WI38 (cell line): ENCODE measurements at regions not wholly inside any gene's neighbourhood (a gene's known extent, or its start where the extent isn't known, plus 50 kb on each side); places are given as distances from the start of the nearest gene placed in this dataset.

Experiments
- H3K4me3 ChIP-seq: 2 replicates; pipeline ENCODE4 v1.5.1; 2011; ENCODE audit warnings: low read depth, mild to moderate bottlenecking, control low read depth, low read length
- TF ChIP-seq, protein P1 (sequence below): IDR thresholded peaks from 2 replicates; pipeline ENCODE4 v1.5.1; 2012; ENCODE audit warnings: low read depth, mild to moderate bottlenecking, control low read depth, low read length

DNA sequence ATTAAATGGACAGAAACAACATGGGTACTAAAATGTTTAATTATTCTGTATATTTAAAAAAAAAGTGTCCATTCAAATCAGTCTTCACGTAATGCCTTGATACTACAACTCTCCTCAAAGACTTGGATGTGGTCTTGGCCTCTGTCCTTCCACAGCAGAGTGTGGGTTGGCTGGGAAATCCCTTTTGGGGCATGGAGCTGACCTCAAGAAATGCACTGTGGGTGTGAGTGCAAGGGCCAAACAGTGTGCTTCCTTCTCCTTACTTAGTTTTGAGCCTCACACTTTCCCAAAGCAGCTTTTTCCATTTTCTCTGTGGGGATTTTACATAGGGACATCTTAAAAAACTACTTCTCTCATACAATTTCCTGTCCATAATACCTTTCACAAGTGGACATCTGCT lies 607.4 kb downstream of the EFNB2 start:
- TF ChIP-seq, protein P1, sequence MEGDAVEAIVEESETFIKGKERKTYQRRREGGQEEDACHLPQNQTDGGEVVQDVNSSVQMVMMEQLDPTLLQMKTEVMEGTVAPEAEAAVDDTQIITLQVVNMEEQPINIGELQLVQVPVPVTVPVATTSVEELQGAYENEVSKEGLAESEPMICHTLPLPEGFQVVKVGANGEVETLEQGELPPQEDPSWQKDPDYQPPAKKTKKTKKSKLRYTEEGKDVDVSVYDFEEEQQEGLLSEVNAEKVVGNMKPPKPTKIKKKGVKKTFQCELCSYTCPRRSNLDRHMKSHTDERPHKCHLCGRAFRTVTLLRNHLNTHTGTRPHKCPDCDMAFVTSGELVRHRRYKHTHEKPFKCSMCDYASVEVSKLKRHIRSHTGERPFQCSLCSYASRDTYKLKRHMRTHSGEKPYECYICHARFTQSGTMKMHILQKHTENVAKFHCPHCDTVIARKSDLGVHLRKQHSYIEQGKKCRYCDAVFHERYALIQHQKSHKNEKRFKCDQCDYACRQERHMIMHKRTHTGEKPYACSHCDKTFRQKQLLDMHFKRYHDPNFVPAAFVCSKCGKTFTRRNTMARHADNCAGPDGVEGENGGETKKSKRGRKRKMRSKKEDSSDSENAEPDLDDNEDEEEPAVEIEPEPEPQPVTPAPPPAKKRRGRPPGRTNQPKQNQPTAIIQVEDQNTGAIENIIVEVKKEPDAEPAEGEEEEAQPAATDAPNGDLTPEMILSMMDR: no peak
- H3K4me3 ChIP-seq: no peak overlapping the region

DNA sequence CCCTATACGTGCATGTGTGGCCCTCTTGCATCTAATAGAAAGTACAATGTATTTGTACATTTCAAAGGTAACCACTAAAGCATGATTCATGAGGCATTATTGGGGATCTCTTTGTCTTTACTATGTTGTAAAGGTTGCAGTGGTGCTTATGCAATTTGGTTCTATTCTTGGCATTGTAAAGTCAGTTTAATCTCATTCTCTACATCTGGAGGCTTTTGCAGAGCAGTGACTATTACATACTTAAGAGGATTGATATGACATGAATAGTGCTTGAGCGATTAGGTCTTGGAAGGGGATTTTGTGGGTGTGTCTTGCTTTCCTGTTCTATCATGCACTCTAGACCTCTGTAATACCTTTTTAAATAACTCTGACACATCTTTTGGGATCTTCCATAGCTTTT lies 610.0 kb downstream of the EFNB2 start:
- H3K4me3 ChIP-seq: no peak overlapping the region
- TF ChIP-seq, protein P1: no peak

DNA sequence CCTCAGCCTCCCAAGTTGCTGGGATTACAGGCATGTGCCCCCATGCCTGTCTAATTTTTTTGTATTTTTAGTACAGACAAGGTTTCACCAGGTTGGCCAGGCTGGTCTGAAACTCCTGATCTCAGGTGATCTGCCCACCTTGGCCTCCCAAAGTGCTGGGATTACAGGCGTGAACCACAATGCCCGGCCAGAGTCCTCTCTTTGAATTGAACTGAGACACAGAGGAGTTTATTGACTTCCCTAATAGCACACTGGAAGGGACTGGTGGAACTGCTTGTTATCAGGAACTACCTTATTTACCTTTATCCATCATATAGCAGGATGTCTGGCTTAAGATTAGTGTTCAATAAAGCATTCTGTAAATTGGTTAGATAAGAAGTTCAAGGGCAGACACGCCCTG lies 613.8 kb downstream of the EFNB2 start:
- TF ChIP-seq, protein P1: no peak
- H3K4me3 ChIP-seq: no peak overlapping the region

DNA sequence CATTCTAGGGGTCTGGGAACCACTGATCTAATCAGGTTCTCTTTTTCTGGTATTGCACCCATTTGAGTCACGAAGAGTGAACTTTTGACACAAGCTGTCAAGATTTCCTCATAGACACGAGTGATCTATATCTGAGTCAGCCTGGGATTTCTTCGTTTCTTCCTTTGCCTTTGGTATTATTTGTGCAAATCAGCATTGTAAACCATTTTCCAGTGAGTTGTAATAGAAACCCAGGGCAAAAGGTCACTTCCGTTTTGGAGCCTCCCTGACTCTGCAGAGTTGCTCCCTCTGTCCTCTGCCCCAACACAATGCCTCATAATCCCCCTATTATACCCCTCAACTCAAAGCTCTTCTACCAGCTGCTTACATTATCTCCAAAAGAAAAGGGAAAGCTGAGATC lies 615.1 kb downstream of the EFNB2 start:
- H3K4me3 ChIP-seq: no peak overlapping the region
- TF ChIP-seq, protein P1: no peak

DNA sequence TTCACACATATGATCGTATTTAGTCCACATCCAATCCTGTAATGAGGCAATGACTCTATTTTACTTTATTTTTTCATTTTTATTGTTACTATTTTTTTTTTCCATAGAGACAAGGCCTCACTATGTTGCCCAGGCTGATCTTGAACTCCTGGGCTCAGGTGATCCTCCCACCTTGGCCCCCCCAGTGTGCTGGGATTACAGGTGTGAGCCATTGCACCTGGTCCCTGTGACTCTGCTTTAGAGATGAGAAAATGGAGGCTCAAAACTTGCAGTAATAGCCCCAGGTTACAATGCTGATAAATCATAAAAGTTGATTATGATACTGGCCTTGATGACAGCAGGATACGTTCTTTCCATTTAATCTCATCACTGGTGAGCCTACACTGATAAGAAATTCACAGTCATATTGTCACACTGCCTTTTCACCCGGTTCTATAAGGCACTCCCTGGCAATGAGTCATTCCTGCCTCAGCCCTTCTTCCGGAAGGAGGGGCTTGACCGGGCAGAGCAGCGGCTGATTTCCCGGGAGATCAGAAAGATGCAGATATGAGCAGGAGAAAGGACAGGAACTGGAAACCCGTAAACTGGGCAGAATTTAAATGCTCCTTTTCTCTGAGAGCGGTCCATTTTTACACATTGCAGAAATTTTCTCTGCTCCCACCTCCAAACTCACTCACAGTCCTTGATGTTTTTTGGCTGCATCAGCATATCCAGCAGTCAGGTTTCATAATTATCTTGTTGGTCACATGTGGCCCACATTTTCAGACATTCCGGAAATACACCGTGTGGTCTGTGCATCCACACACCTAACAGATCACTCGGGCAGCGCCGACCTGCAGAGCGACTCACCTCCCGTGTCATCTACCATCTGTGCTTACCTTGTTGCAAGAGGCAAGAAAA lies 616.4 kb downstream of the EFNB2 start:
- TF ChIP-seq, protein P1: no peak
- no peak overlapping the region for H3K4me3 ChIP-seq

DNA sequence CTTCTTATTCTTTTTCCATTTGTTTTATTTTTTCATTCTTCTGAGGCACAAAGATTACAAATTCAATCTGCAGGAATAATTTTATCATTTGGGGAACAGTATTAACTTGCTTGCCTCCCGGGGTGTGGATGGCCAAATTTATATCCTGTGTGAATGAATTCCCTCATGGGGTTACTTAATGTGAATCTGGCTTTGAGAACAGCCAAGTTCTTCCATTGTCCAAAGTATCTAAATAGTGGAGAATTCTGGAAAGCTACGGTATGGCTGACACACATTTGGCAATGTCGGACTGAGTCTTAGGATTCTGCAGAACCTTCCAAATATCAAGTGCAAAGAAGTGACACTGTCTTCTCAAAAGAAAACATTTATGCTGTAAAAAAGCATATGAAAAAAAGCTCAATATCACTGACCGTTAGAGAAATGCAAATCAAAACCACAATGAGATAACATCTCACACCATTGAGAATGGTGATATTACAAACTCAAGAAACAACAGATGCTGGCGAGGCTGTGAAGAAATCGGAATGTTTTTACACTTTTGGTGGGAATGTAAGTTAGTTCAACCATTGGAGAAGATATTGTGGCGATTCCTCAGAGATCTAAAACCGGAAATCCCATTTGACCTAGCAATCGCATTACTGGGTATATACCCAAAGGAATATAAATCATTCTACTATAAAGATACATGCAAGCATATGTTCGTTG lies 620.2 kb downstream of the EFNB2 start:
- H3K4me3 ChIP-seq: peak overlapping the region; percentile 40
- TF ChIP-seq, protein P1: no peak

DNA sequence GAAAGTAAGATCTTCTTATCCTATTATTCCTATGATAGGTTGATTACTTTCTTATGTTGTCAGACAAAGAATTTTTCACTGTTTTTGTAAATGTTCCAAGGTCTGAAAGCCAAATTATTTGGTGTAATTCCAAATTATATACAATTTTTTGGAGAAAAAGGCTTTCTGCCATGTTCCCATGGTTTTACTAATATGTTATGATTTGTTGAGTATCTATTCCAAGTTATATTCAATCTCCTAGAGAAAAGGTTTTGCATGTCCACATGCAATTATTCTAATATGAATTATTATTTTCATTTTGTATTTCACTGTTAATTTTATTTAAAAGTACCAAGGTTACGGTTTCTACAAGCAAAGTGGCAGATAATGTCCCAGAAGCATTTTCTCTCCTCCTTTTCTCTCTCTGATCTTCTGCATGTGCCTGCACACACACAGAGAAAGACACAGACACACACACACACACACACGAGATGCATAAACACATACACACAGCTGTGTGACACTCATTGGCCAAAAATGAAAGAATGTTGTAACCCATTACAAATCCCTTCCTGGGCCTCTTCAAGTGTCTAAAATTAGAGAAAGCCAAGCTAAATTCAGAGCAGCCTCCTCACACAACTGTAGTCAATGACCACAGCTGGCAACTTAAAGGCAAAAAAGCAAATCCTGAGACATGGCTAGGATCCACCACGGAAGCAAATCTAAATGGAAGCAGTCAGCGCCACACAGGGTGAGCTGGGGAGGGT lies 621.0 kb downstream of the EFNB2 start:
- TF ChIP-seq, protein P1: no peak
- H3K4me3 ChIP-seq: peak overlapping the region; percentile 40
